Caco-2 (cell line): ENCODE measurements at regions not wholly inside any gene's neighbourhood (a gene's known extent, or its start where the extent isn't known, plus 50 kb on each side); places are given as distances from the start of the nearest gene placed in this dataset.

Source experiments
- BruUV-seq: library from RNA; stranded (reverse); fragments of 400-500 nt; replicated peaks from 2 replicates; lab custom pipeline; 2021; lab: Mats Ljungman, UMichigan
- CTCF ChIA-PET: fragments of 300-600 bp; sonication (Branson Sonifier 250); formaldehyde crosslinking; loops from one replicate; lab custom pipeline; 2022; ENCODE audit warnings: antibody characterized with exemption; lab: Charles Lee
- POLR2A ChIA-PET: fragments of 300-600 bp; sonication (Branson Sonifier 250); formaldehyde crosslinking; loops from one replicate; lab custom pipeline; 2022; ENCODE audit warnings: antibody characterized with exemption; lab: Charles Lee
- DNase-seq, 2 experiments: peaks; one replicate each; pipeline versions ENCODE4 v3.0.0 to v3.0.0-alpha.2; 2020 to 2022
- H3K27me3 ChIP-seq: replicated peaks from 2 replicates; pipeline ENCODE4 v1.6.0; 2011; ENCODE audit warnings: low read length; ENCODE audit not compliant: control insufficient read depth, insufficient read depth
- H3K36me3 ChIP-seq: 2 replicates; pipeline ENCODE4 v1.5.1; 2011; ENCODE audit warnings: low read length; ENCODE audit not compliant: control insufficient read depth, insufficient read depth
- H3K4me1 ChIP-seq: fragments of 250-450 bp; sonication (Bioruptor Pico); 2 replicates; pipeline ENCODE4 v1.5.1; 2020; ENCODE audit warnings: mild to moderate bottlenecking
- H3K4me3 ChIP-seq: 2 replicates; pipeline ENCODE4 v1.5.1; 2011; ENCODE audit warnings: low read depth, mild to moderate bottlenecking, control low read depth, low read length
- H3K9me3 ChIP-seq: fragments of 250-450 bp; sonication (Bioruptor Pico); 2 replicates; pipeline ENCODE4 v1.5.1; 2020; ENCODE audit warnings: mild to moderate bottlenecking, moderate library complexity
- H3K27ac Mint-ChIP-seq: one replicate; pipeline ENCODE4 v1.8.0; 2022; ENCODE audit warnings: mixed read lengths; ENCODE audit not compliant: unreplicated experiment
- H3K27me3 Mint-ChIP-seq: one replicate; pipeline ENCODE4 v1.8.0; 2022; ENCODE audit warnings: mixed read lengths; ENCODE audit not compliant: insufficient read depth, unreplicated experiment
- H3K36me3 Mint-ChIP-seq: one replicate; pipeline ENCODE4 v1.8.0; 2022; ENCODE audit warnings: mild to moderate bottlenecking, mixed read lengths; ENCODE audit not compliant: insufficient read depth, unreplicated experiment
- H3K4me1 Mint-ChIP-seq: one replicate; pipeline ENCODE4 v1.8.0; 2022; ENCODE audit warnings: low read depth, mixed read lengths; ENCODE audit not compliant: unreplicated experiment
- H3K4me3 Mint-ChIP-seq: one replicate; pipeline ENCODE4 v1.8.0; 2022; ENCODE audit warnings: mild to moderate bottlenecking, moderate library complexity, mixed read lengths; ENCODE audit not compliant: unreplicated experiment
- H3K9me3 Mint-ChIP-seq: one replicate; pipeline ENCODE4 v1.8.0; 2022; ENCODE audit warnings: mixed read lengths; ENCODE audit not compliant: unreplicated experiment
- CTCF ChIP-seq, 2 experiments: fragments of 200-600 bp in 1 of 2; IDR thresholded peaks; 1 replicate in 1 of 2; 2 replicates in 1 of 2; pipeline versions ENCODE4 v1.5.1 to v1.8.0; 2011 to 2022; ENCODE audit warnings: antibody characterized with exemption in 1 of 2, control low read depth in 1 of 2, inconsistent platforms in 1 of 2, low read depth in 1 of 2, low read length in 1 of 2, mild to moderate bottlenecking in 1 of 2, moderate library complexity in 1 of 2; ENCODE audit not compliant: insufficient read depth in 1 of 2, severe bottlenecking in 1 of 2, unreplicated experiment in 1 of 2
- intact Hi-C: fragments of 100-400 bp; cut with micrococcal nuclease; formaldehyde crosslinking; loops from one replicate; pipeline ENCODE4 v1.10.0; 2022; ENCODE audit not compliant: unreplicated experiment

- POLR2A ChIA-PET, result no interaction called here
Observed at GRCh38 chr5:88939300-88939699, 56.3 kb upstream of the MEF2C start.

GRCh38 chr5:88938488-88938887 lies 55.5 kb upstream of the MEF2C start:
- no peaks in the 10 kb centered on the region for H3K4me1 ChIP-seq
- no peaks in the 10 kb centered on the region for H3K4me1 Mint-ChIP-seq
- H3K36me3 Mint-ChIP-seq, result no peaks in the 10 kb centered on the region
- no peak for TF ChIP-seq CTCF (IDR thresholded peaks at IDR 0.05; ENCODE audit: insufficient read depth in 1 of 2, low read depth in 1 of 2, low read length in 1 of 2, severe bottlenecking in 1 of 2, unreplicated experiment in 1 of 2)
- no TSS peak for BruUV-seq
- H3K4me3 ChIP-seq, result no peak overlapping the region
- no peaks in the 10 kb centered on the region for H3K9me3 Mint-ChIP-seq
- intact Hi-C loops, result no loop called here
- peaks cover 3% of the 10 kb centered on the region for H3K27me3 Mint-ChIP-seq
- POLR2A ChIA-PET, result no interaction called here
- H3K27me3 ChIP-seq, result no peaks in the 10 kb centered on the region
- no peaks in the 10 kb centered on the region for H3K36me3 ChIP-seq
- no peak for DNase-seq
- H3K4me3 Mint-ChIP-seq, result no peak overlapping the region
- no peaks in the 10 kb centered on the region for H3K9me3 ChIP-seq
- H3K27ac Mint-ChIP-seq, result no peak overlapping the region
- CTCF ChIA-PET, result no interaction called here

More at GRCh38 chr5:88939300-88939699, 56.3 kb upstream of the MEF2C start:
- TF ChIP-seq CTCF (IDR thresholded peaks at IDR 0.05; ENCODE audit: insufficient read depth in 1 of 2, low read depth in 1 of 2, low read length in 1 of 2, severe bottlenecking in 1 of 2, unreplicated experiment in 1 of 2), result no peak
- Histone ChIP-seq H3K4me1 (no peaks in the 10 kb centered on the region), H3K9me3 (no peaks in the 10 kb centered on the region), H3K36me3 (no peaks in the 10 kb centered on the region), H3K27me3 (no peaks in the 10 kb centered on the region), H3K4me3 (no peak overlapping the region)
- Mint-ChIP-seq H3K27ac (no peak overlapping the region), H3K9me3 (no peaks in the 10 kb centered on the region), H3K27me3 (peaks cover 7% of the 10 kb centered on the region), H3K36me3 (no peaks in the 10 kb centered on the region), H3K4me1 (no peaks in the 10 kb centered on the region), H3K4me3 (no peak overlapping the region)
- CTCF ChIA-PET, result no interaction called here
- DNase-seq, result no peak
- no TSS peak for BruUV-seq
- intact Hi-C loops, result no loop called here

GRCh38 chr5:88937406-88937805 lies 54.4 kb upstream of the MEF2C start:
- CTCF ChIA-PET, result no interaction called here
- Histone ChIP-seq H3K4me3 (no peak overlapping the region), H3K4me1 (no peaks in the 10 kb centered on the region), H3K27me3 (no peaks in the 10 kb centered on the region), H3K36me3 (no peaks in the 10 kb centered on the region), H3K9me3 (no peaks in the 10 kb centered on the region)
- Mint-ChIP-seq H3K36me3 (no peaks in the 10 kb centered on the region), H3K4me1 (no peaks in the 10 kb centered on the region), H3K27ac (no peak overlapping the region), H3K4me3 (no peak overlapping the region), H3K27me3 (peaks cover 3% of the 10 kb centered on the region), H3K9me3 (no peaks in the 10 kb centered on the region)
- TF ChIP-seq CTCF (IDR thresholded peaks at IDR 0.05; ENCODE audit: insufficient read depth in 1 of 2, low read depth in 1 of 2, low read length in 1 of 2, severe bottlenecking in 1 of 2, unreplicated experiment in 1 of 2), result no peak
- DNase-seq, result no peak
- POLR2A ChIA-PET, result no interaction called here
- BruUV-seq, result no TSS peak
- intact Hi-C loops, result no loop called here
